HG03469 (cell line): ENCODE measurements at regions not wholly inside any gene's neighbourhood (a gene's known extent, or its start where the extent isn't known, plus 50 kb on each side); places are given as distances from the start of the nearest gene placed in this dataset.

ENCODE experiments used
- ATAC-seq: cut with Tn5 transposase; IDR thresholded peaks from one replicate; pipeline ENCODE4 v1.9.1; 2021; ENCODE audit warnings: mild to moderate bottlenecking, moderate library complexity, moderate number of reproducible peaks; ENCODE audit not compliant: unreplicated experiment

- ATAC-seq, result no peak
These were observed 103.7 kb upstream of the ZNF521 start for GRCh38 chr18:25455646-25456045.

DNA sequence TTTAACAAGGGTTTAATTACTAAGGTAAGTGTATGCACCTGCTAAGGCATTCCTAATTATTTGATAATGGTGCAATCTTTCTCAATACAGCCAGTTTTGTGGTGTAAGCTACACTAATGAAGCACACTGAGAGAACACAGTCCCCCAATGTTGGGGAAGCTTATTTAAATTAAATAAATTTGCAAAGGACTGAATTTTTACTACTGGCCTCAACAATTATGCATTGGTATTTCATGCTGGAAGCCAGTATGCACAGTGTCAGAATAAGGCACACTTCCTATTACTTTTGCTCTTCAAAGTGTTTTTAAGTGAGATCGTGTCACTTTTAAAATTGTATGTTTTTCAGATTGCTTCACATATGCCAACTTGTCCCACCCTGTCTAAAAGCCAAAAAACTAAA lies 103.2 kb upstream of the ZNF521 start:
- no peak for ATAC-seq

DNA sequence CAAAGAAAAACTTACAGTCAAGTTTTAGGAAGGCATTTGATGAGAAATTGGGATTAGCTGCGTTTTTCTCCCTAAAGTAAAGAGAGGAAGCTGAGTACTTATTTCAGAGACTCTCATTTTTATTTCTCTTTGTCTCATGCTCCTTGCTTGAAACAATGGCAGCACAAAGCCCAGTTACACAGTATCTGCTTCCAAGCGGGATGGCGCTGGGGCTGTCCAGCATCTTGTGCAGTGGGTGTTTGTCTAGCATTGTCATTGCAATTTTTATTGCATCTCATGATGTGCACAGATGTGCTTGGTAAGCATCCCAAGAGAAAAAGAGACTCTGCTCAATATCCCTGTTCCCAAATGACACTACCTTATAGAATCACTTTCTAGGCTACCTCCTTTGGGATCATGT lies 102.8 kb upstream of the ZNF521 start:
- ATAC-seq, result no peak

DNA sequence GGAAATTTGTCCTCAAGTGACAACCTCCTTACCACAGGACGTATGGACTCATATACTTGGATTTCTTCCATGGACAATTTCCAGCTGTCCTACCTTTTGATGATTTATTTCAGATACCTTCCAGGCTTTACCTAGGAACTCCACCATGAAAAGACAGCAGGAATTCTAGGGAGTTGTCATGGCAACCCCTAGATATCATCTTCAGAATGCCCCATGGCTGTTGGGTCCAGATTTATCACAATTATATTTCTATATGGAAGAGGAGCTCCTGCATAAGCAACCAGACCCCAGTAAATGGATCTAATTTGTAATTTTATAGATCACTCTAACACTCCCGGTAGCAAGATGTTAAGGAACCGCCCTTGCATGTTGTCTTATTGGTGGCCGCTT lies 102.3 kb upstream of the ZNF521 start:
- no peak for ATAC-seq

DNA sequence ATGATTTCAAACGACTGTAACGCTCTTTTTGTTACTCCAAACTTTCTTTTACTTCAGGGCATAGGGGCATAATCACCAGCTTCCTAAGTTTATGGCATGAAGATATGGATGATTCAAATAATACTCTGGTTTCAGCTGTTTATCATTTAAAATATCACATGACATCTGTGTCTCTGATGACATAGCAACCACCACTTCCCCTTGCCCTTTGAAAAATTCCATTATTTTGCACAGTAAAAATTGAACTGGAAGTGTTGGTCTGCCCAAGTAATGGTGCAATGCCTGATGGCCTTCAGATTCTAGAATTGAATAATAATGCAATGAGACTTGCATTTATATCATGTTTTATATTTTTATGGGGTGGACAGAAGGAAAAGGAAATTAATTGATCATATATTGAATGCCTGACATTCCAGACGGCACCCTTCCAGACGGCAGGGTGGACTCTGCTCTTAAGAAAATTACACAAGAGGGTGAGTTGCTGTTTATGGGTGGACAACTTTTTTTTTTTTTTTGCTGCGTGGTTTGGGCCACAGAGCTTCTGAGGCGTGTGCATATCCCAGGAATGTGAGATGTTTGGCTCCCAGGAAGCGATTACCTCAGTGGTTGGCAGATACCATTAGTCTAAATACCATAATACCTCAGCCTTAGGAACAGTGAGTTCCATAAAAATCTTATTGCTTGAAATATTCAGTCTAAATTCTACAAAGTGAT lies 101.7 kb upstream of the ZNF521 start:
- no peak for ATAC-seq

DNA sequence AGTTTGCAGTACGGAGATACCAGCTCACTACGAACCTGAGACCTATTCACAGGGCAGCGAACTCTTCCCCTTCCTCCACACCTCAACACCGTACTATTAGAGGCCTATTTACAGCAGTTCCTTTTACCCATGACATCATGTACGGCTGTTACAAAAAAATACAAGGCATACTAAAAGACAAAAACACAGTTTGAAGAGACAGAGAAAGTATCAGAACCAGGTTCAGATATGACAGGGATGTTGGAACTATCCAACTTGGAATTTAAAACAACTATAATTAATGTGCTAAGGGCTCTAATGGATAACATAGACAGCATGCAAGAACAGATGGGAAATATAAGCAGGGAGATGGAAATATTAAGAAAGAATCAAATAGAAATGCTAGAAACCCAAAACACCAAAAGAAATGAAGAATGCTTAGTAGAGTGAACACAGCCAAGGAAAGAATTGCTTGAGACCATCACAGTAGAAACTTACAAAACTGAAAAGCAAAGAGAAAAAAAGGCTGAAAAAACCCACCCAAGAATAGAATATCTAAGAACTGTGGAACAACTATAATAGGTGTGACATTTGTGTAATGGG lies 99.2 kb upstream of the ZNF521 start:
- ATAC-seq, result no peak

GRCh38 chr18:25449046-25449445 lies 97.1 kb upstream of the ZNF521 start:
- ATAC-seq, result no peak

DNA sequence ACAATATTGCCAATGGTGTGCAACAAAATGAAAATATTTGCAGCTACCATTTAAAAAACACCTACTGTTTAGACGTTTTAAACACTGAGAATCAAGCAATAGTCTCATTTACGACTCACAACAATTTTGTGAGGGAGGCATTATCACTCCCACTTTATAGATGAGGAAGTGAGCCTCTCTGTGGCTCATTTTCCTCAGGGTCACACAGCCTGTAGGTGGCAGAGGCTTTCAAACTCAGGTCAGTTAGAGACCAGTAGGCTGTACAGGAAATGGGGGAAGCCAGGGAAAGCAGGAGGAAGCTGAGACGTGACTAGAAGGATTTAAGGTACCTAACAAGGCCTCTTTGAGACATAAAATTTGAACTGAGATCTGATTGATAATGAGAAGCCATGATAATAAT lies 95.0 kb upstream of the ZNF521 start:
- no peak for ATAC-seq

DNA sequence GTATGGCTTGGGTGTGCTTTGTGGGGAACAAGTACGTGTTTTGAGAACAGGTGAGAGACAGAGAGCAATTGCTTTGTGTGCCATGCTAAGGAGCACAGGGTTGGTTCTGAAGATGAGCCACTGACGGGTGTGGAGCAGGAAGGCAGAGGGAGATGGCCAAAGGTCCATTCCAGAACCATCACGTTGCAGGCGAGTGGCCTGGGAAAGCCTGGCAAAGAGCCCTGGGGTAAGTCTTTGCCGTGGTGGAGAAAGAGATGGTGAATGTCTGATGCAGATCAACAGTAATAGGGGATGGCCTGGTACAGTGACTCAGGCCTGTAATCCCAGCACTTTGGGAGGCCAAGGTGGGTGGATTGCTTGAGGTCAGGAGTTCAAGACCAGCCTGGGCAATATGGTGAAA lies 93.5 kb upstream of the ZNF521 start:
- ATAC-seq, result no peak

- ATAC-seq, result no peak
These were observed 91.8 kb upstream of the ZNF521 start for GRCh38 chr18:25443776-25444175.

- no peak for ATAC-seq
These were observed 83.3 kb upstream of the ZNF521 start for GRCh38 chr18:25435149-25435782.

GRCh38 chr18:25434745-25435144 lies 82.8 kb upstream of the ZNF521 start:
- no peak for ATAC-seq

DNA sequence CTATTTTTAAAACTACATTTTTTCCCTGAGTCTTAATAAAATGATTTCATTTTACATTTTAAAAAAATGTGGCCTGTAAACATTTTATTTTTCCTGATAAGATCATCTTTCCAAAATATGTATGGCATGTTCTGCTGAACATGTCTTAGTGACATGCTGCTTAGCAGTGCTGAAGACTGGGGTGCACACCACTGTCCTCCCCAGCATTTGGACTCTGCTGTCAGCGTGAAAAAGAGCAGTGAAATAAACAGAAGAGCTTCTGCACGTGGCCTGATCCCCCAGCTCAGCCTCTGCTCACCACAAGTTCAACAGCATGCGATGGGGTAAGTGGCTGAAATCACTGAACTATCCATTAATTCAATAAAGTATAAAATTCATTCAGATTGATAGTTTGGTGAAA lies 81.6 kb upstream of the ZNF521 start:
- ATAC-seq, result no peak

GRCh38 chr18:25425024-25425423 lies 73.1 kb upstream of the ZNF521 start:
- ATAC-seq, result no peak

- no peak for ATAC-seq
These were observed 71.8 kb upstream of the ZNF521 start for GRCh38 chr18:25423760-25424159.

- no peak for ATAC-seq
These were observed 71.3 kb upstream of the ZNF521 start for GRCh38 chr18:25423267-25423666.

DNA sequence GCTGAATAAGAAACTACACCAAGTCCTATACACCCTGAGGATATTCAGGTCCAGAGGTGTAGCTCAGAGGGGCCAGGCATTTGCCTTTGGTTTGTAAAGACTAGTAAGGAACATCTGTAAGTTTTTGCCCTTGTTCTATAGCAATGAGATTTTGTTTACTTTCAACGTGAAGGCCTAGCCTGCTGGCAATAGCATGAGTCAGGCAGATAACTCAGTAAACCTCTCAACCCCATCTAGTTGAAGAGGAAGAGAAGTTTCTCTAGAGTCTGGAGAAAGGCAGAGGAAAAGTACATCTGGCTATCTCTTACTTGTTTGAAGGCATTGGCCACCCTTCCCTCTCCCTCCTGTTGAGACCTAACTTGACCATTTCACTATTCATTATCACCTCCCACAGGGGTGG lies 70.3 kb upstream of the ZNF521 start:
- ATAC-seq, result no peak

DNA sequence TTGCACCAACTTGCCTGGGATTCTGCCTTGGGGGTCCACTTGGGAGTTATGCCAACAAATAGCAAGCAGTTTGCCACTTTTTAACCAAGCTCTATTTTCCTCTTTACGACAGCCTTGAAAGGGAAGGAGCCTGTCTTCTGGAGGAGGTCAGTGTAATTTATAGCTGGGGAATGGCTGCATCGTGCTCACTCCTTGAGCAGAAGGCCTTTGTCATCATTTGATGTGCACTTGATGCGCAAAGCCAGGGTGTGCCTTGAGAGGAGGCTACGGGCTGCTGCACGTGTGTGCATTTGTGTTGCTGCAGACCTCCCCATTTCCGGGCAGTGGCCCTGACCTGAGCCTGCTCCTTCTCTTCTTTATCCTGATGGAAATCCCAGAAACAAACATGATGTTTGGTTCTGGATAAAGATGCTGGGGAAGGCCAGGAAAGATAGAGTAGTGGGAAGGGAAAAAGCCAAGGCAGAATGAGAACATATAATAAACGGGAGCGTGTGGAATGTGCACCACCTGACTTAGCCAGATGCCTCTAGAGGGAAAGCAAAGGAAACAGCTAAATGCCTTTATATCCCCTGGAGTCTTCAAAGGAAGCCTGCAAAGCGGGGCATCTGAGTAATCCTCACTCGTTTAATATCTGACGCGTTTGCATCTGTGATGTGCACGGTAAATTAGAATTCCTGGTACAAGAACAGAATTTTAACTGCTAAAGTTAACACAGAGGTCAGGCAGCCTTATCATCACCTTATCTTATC lies 68.3 kb upstream of the ZNF521 start:
- no peak for ATAC-seq

DNA sequence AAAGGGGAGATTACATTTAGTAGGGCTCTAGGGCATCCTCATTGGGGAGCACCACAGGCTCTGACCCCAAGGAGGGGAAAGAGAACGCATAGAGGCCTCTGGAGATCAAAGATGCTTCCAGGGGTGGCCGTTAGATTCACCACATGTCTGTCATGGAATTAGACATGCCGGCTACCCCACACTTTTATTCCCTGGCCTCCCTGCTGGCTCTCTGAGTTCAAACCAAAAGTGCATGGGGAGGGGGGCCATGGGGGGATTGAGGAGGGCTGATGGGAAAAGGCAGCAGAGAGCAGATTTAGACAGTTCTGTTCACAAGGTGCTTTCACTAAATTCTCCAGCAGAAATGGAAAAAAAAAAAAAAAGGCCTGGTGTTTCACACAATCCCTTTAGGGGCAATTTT lies 64.4 kb upstream of the ZNF521 start:
- no peak for ATAC-seq

DNA sequence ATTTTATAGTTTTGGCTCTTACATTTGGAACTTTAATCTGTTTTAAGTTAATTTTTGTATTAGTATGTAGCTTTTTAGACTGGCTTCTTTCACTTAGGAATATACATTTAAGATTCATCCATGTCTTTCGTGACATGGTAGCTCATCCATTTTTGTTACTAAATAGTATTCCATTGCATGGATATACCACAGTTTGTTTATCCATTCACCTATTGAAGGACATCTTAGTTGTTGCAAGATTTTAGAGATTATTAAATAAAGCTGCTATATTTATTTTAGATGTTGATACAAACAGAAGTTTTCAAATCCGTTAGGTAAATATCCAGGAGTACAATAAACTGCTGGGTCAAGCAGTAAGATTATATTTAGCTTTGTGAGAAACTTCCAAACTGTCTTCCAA lies 58.0 kb upstream of the ZNF521 start:
- no peak for ATAC-seq

DNA sequence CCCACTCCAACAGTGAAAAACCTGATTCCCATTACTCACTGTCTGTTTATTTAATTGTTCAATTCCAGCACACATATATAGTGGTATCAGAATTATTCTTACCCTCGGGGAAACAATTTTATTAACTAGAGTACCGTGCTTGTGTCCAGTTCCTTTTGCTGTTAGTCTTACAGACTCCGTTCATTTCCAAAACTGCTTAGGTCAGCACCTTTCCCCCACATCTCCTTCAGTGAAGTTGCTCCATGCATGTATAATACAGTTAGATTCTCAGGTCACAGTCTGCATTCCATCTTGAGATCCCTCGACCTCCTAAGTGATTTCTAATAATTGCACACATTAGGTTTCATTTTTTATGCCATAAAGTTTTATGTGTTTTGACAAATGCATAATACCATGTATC lies 56.3 kb upstream of the ZNF521 start:
- ATAC-seq, result no peak
